KMS-11 (cell line): ENCODE measurements at regions not wholly inside any gene's neighbourhood (a gene's known extent, or its start where the extent isn't known, plus 50 kb on each side); places are given as distances from the start of the nearest gene placed in this dataset.

Experiments
- H2AFZ ChIP-seq: fragments of 200-600 bp; sonication (generic); 2 replicates; pipeline ENCODE4 v1.6.1; 2016; ENCODE audit warnings: antibody characterized with exemption, mixed run types, low read depth
- H3K27ac ChIP-seq: fragments of 200-600 bp; sonication (generic); 2 replicates; pipeline ENCODE4 v1.6.1; 2016; ENCODE audit warnings: mild to moderate bottlenecking, mixed run types
- H3K27me3 ChIP-seq: fragments of 200-600 bp; sonication (generic); 2 replicates; pipeline ENCODE4 v1.6.1; 2017; ENCODE audit warnings: mild to moderate bottlenecking, low read depth, mixed run types, moderate library complexity; ENCODE audit not compliant: insufficient read depth
- H3K36me3 ChIP-seq: fragments of 200-600 bp; sonication (generic); 2 replicates; pipeline ENCODE4 v1.6.1; 2017; ENCODE audit warnings: mild to moderate bottlenecking, mixed run types; ENCODE audit not compliant: insufficient read depth
- H3K4me1 ChIP-seq: fragments of 200-600 bp; sonication (generic); 2 replicates; pipeline ENCODE4 v1.6.1; 2016; ENCODE audit warnings: mild to moderate bottlenecking, low read depth, mixed run types; ENCODE audit not compliant: poor library complexity, severe bottlenecking
- H3K4me2 ChIP-seq: fragments of 200-600 bp; sonication (generic); 2 replicates; pipeline ENCODE4 v1.7.0; 2016; ENCODE audit warnings: mild to moderate bottlenecking, mixed run types
- H3K4me3 ChIP-seq: fragments of 200-600 bp; sonication (generic); IDR thresholded peaks from 2 replicates; pipeline ENCODE4 v1.6.1; 2017; ENCODE audit warnings: low read depth, low read length, mixed read lengths; ENCODE audit not compliant: insufficient read depth
- H3K79me2 ChIP-seq: fragments of 200-600 bp; sonication (generic); 2 replicates; pipeline ENCODE4 v1.6.1; 2016; ENCODE audit warnings: low read depth, mixed run types; ENCODE audit not compliant: insufficient read depth
- H3K9ac ChIP-seq: fragments of 200-600 bp; sonication (generic); 2 replicates; pipeline ENCODE4 v1.6.1; 2016; ENCODE audit warnings: mild to moderate bottlenecking, mixed run types
- H4K20me1 ChIP-seq: fragments of 200-600 bp; sonication (generic); 2 replicates; pipeline ENCODE4 v1.6.1; 2016; ENCODE audit warnings: mild to moderate bottlenecking, mixed run types; ENCODE audit not compliant: insufficient read depth
- CTCF ChIP-seq: fragments of 200-600 bp; sonication (generic); conservative IDR thresholded peaks from 2 replicates; pipeline ENCODE4 v1.6.1; 2017; ENCODE audit warnings: low read depth, mild to moderate bottlenecking, antibody characterized with exemption, low read length, moderate library complexity, mixed read lengths

GRCh38 chr9:105172436-105172835, 72.0 kb upstream of the SLC44A1 start:
- no peak for TF ChIP-seq CTCF
- Histone ChIP-seq H3K4me2 (no peak overlapping the region), H2AFZ (no peak overlapping the region), H3K4me3 (no peak overlapping the region), H3K27ac (no peak overlapping the region), H3K79me2 (no peaks in the 10 kb centered on the region), H4K20me1 (no peaks in the 10 kb centered on the region), H3K27me3 (no peaks in the 10 kb centered on the region), H3K4me1 (no peaks in the 10 kb centered on the region), H3K36me3 (no peaks in the 10 kb centered on the region), H3K9ac (no peak overlapping the region)

- Histone ChIP-seq H3K36me3 (no peaks in the 10 kb centered on the region), H3K4me3 (no peak overlapping the region), H2AFZ (no peak overlapping the region), H3K4me2 (no peak overlapping the region), H4K20me1 (no peaks in the 10 kb centered on the region), H3K4me1 (no peaks in the 10 kb centered on the region), H3K27ac (no peak overlapping the region), H3K27me3 (no peaks in the 10 kb centered on the region), H3K79me2 (no peaks in the 10 kb centered on the region), H3K9ac (no peak overlapping the region)
- TF ChIP-seq CTCF = no peak
Measured at GRCh38 chr9:105173306-105173705, 71.1 kb upstream of the SLC44A1 start.

- no peaks in the 10 kb centered on the region for H3K36me3 ChIP-seq
- TF ChIP-seq CTCF = no peak
- no peaks in the 10 kb centered on the region for H3K79me2 ChIP-seq
- no peaks in the 10 kb centered on the region for H3K27me3 ChIP-seq
- H3K4me3 ChIP-seq = no peak overlapping the region
- no peak overlapping the region for H3K4me2 ChIP-seq
- H3K9ac ChIP-seq = no peak overlapping the region
- no peak overlapping the region for H3K27ac ChIP-seq
- no peak overlapping the region for H2AFZ ChIP-seq
- no peaks in the 10 kb centered on the region for H3K4me1 ChIP-seq
- no peaks in the 10 kb centered on the region for H4K20me1 ChIP-seq
Measured at GRCh38 chr9:105173826-105174225, 70.6 kb upstream of the SLC44A1 start.

- H3K27me3 ChIP-seq = no peaks in the 10 kb centered on the region
- TF ChIP-seq CTCF = no peak
- H3K27ac ChIP-seq = no peak overlapping the region
- H3K4me3 ChIP-seq = no peak overlapping the region
- H3K4me2 ChIP-seq = no peak overlapping the region
- H3K36me3 ChIP-seq = no peaks in the 10 kb centered on the region
- no peak overlapping the region for H3K9ac ChIP-seq
- no peaks in the 10 kb centered on the region for H3K79me2 ChIP-seq
- H2AFZ ChIP-seq = no peak overlapping the region
- H3K4me1 ChIP-seq = no peaks in the 10 kb centered on the region
- H4K20me1 ChIP-seq = no peaks in the 10 kb centered on the region
Measured at GRCh38 chr9:105176194-105176593, 68.3 kb upstream of the SLC44A1 start.

- Histone ChIP-seq H3K9ac (no peak overlapping the region), H3K27ac (no peak overlapping the region), H3K4me1 (no peaks in the 10 kb centered on the region), H3K4me2 (no peak overlapping the region), H2AFZ (no peak overlapping the region), H3K36me3 (no peaks in the 10 kb centered on the region), H4K20me1 (no peaks in the 10 kb centered on the region), H3K27me3 (no peaks in the 10 kb centered on the region), H3K79me2 (no peaks in the 10 kb centered on the region), H3K4me3 (no peak overlapping the region)
- no peak for TF ChIP-seq CTCF
Measured at GRCh38 chr9:105178076-105178475, 66.4 kb upstream of the SLC44A1 start.
